Adrenal gland (tissue), 9 donors: ENCODE measurements at regions not wholly inside any gene's neighbourhood (a gene's known extent, or its start where the extent isn't known, plus 50 kb on each side); places are given as distances from the start of the nearest gene placed in this dataset.

Experiments used
- DNase-seq, 7 donors: peaks; one replicate each; pipeline ENCODE4 v3.0.0-alpha.2; 2019 to 2020
- H3K27ac ChIP-seq, 5 donors: fragments of 200-600 bp; sonication (generic) in 4 of 5; 1 replicate in 3 of 5; 2 replicates in 2 of 5; pipeline versions ENCODE4 v1.5.1 to v1.8.0; 2016 to 2020; ENCODE audit warnings: mild to moderate bottlenecking in 1 of 5
- H3K27me3 ChIP-seq: fragments of 200-600 bp; 2 replicates; pipeline ENCODE4 v1.8.0; 2021
- H3K36me3 ChIP-seq, 2 donors: fragments of 200-600 bp; replicated peaks in 1 of 2; 1 replicate in 1 of 2; 2 replicates in 1 of 2; pipeline versions ENCODE4 v1.5.1 to v1.8.0; 2018 to 2022
- H3K4me1 ChIP-seq, 2 donors: fragments of 200-600 bp; replicated peaks in 1 of 2; 1 replicate in 1 of 2; 2 replicates in 1 of 2; pipeline versions ENCODE4 v1.5.1 to v1.8.0; 2018 to 2021
- H3K4me3 ChIP-seq, 4 donors: fragments of 200-600 bp; sonication (generic) in 3 of 4; one replicate each; pipeline ENCODE4 v1.5.1; 2016 to 2018
- H3K9me3 ChIP-seq, 3 donors: fragments of 200-600 bp; sonication (generic) in 1 of 3; replicated peaks in 1 of 3; 1 replicate in 2 of 3; 2 replicates in 1 of 3; pipeline versions ENCODE4 v1.5.1 to v1.8.0; 2016 to 2021
- POLR2A ChIP-seq, 2 donors: fragments of 450-650 bp; IDR thresholded peaks; one replicate each; pipeline ENCODE4 v1.6.1; 2017; ENCODE audit warnings: antibody characterized with exemption in 2 of 2, mild to moderate bottlenecking in 2 of 2, moderate library complexity in 1 of 2
- WGBS, 4 donors: extraction: QIAGEN DNeasy Blood & Tissue Kit in 2 of 4; methylation state at CpG; one replicate each; pipeline versions ENCODE4 v1.1.5 to v1.1.7; 2013 to 2017; 5-methylcytosine and 5-hydroxymethylcytosine counted together
- intact Hi-C, 2 donors: fragments of 100-400 bp; cut with DNase I; formaldehyde crosslinking; loops; one replicate each; pipeline versions ENCODE4 v1.14.1 to v1.15.0; 2022 to 2023
- TF ChIP-seq, protein P1 (sequence below), 6 experiments: fragments of 450-650 bp in 4 of 6; fragments of 200-600 bp in 2 of 6; sonication (generic) in 1 of 6; IDR thresholded peaks; 1 replicate in 5 of 6; 2 replicates in 1 of 6; pipeline versions ENCODE4 v1.5.1 to v1.8.0; 2016 to 2021; ENCODE audit warnings: antibody characterized with exemption in 6 of 6, mild to moderate bottlenecking in 2 of 6, moderate library complexity in 1 of 6
- donor health status: healthy with polysubstance abuse.
- donor health status: Bipolar disorder and iron deficiency.
- donor health status: DM: yes; HTN: yes; CAD: no.
- donor health status: DM: no; HTN: no; CAD: no.
- donor health status: DM: no; HTN: no; CAD: no.

DNA sequence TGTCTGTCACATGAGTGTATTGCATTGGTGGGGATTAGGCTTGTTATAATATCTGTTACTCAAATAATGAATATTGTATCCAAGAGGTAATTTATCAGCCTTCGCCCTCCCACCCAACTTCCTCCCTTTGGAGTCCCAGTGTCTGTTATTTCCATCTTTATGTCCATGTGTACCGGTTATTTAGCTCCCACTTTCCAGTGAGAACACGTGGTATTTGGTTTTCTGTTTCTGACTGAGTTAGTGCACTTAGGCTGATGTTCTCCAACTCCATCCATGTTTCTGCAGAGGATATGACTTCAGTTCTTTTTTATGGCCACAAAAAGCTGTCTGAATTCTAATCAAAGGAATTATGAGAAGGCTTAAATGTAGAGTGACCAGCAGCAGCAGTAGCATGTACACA, 104.0 kb upstream of the ARHGAP28 start:
- 69 to 80% (median 75%) methylated on average over 3 of the region's 3 CpGs for WGBS, 4 donors
- Histone ChIP-seq H3K27ac (peak overlapping the region in 3 of 5 donors; percentile 22 to 71 (median 56)), H3K36me3 (no peaks in the 10 kb centered on the region), H3K27me3 (no peaks in the 10 kb centered on the region), H3K4me3 (no peak overlapping the region), H3K9me3 (no peaks in the 10 kb centered on the region), H3K4me1 (peaks cover 0 to 18% of the 10 kb centered on the region in 2 donors)
- intact Hi-C loops: no loop called here
- DNase-seq: no peak
- TF ChIP-seq, protein P1, sequence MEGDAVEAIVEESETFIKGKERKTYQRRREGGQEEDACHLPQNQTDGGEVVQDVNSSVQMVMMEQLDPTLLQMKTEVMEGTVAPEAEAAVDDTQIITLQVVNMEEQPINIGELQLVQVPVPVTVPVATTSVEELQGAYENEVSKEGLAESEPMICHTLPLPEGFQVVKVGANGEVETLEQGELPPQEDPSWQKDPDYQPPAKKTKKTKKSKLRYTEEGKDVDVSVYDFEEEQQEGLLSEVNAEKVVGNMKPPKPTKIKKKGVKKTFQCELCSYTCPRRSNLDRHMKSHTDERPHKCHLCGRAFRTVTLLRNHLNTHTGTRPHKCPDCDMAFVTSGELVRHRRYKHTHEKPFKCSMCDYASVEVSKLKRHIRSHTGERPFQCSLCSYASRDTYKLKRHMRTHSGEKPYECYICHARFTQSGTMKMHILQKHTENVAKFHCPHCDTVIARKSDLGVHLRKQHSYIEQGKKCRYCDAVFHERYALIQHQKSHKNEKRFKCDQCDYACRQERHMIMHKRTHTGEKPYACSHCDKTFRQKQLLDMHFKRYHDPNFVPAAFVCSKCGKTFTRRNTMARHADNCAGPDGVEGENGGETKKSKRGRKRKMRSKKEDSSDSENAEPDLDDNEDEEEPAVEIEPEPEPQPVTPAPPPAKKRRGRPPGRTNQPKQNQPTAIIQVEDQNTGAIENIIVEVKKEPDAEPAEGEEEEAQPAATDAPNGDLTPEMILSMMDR (IDR thresholded peaks at IDR 0.05): no peak
- TF ChIP-seq POLR2A (IDR thresholded peaks at IDR 0.05): no peak

GRCh38 chr18:6626457-6626856, 103.1 kb upstream of the ARHGAP28 start:
- H3K27me3 ChIP-seq: no peaks in the 10 kb centered on the region
- intact Hi-C loops: no loop called here
- H3K4me1 ChIP-seq: peaks cover 0 to 18% of the 10 kb centered on the region in 2 donors
- no peak for DNase-seq
- H3K27ac ChIP-seq: no peak overlapping the region
- no peaks in the 10 kb centered on the region for H3K36me3 ChIP-seq
- TF ChIP-seq, protein P1 (IDR thresholded peaks at IDR 0.05): no peak
- TF ChIP-seq POLR2A (IDR thresholded peaks at IDR 0.05): no peak
- 73 to 95% (median 87%) methylated on average over 5 of the region's 5 CpGs for WGBS, 4 donors
- no peaks in the 10 kb centered on the region for H3K9me3 ChIP-seq
- no peak overlapping the region for H3K4me3 ChIP-seq

DNA sequence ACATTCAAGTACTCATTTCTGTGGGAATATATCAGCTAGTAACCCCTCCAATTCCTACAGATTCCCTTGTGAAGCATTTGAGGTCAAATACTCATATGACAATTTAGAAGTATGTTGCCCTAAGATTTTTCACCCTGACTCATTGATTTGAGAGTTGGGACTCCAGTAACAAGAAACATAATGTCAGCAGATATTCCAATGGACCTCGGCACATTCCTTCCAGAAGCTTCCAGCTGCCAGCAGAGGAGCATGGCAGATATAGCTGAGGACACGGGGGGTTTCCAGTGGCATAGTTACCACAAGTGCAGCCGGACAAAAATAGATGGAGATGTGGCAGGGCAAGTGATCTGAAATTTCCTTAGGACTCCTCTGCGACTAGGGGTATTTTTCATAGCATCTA, 101.9 kb upstream of the ARHGAP28 start:
- Histone ChIP-seq H3K36me3 (no peaks in the 10 kb centered on the region), H3K27ac (no peak overlapping the region), H3K9me3 (no peaks in the 10 kb centered on the region), H3K4me1 (peaks cover 0 to 18% of the 10 kb centered on the region in 2 donors), H3K27me3 (no peaks in the 10 kb centered on the region), H3K4me3 (no peak overlapping the region)
- TF ChIP-seq, protein P1 (IDR thresholded peaks at IDR 0.05): no peak
- TF ChIP-seq POLR2A (IDR thresholded peaks at IDR 0.05): no peak
- intact Hi-C loops: no loop called here
- DNase-seq: no peak
- WGBS, 4 donors: 84 to 93% (median 89%) methylated on average over 4 of the region's 4 CpGs

- H3K4me3 ChIP-seq: no peak overlapping the region
Measured at GRCh38 chr18:6628187-6628586, 101.3 kb upstream of the ARHGAP28 start.

More at GRCh38 chr18:6628187-6628586, 101.3 kb upstream of the ARHGAP28 start:
- WGBS, 4 donors: 79 to 93% (median 83%) methylated on average over 2 of the region's 2 CpGs
- peaks cover 0 to 18% of the 10 kb centered on the region in 2 donors for H3K4me1 ChIP-seq
- H3K27ac ChIP-seq: no peak overlapping the region
- intact Hi-C loops: no loop called here
- no peak for DNase-seq
- H3K27me3 ChIP-seq: no peaks in the 10 kb centered on the region
- no peak for TF ChIP-seq POLR2A (IDR thresholded peaks at IDR 0.05)
- TF ChIP-seq, protein P1 (IDR thresholded peaks at IDR 0.05): no peak
- H3K36me3 ChIP-seq: no peaks in the 10 kb centered on the region
- no peaks in the 10 kb centered on the region for H3K9me3 ChIP-seq
